NAMALWA (cell line): ENCODE measurements at regions not wholly inside any gene's neighbourhood (a gene's known extent, or its start where the extent isn't known, plus 50 kb on each side); places are given as distances from the start of the nearest gene placed in this dataset.

ENCODE experiments used
- DNase-seq: peaks from one replicate; pipeline ENCODE4 v3.0.0-alpha.2; 2015; ENCODE audit warnings: low spot score

DNA sequence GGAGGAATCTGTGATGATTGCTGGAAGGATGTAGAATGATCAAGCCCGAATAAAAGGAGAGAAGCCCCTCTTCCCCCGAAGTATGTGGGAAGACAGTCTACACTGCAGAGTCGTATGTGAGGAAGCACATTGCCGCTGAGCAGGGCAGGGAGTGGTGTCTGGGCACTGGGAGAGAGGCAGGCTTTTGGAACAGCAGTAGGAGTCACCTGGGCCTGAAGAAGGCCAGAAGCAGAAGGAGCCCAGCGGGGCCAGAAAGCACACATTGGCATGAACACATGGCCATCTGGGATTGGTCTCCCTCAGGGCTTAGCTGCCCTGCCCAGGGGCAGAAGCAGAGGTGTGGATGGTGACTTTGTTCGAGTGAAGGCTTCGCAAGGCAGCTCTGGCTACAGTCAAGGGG, 162.8 kb downstream of the ERCC6L2 start:
- DNase-seq = no peak

DNA sequence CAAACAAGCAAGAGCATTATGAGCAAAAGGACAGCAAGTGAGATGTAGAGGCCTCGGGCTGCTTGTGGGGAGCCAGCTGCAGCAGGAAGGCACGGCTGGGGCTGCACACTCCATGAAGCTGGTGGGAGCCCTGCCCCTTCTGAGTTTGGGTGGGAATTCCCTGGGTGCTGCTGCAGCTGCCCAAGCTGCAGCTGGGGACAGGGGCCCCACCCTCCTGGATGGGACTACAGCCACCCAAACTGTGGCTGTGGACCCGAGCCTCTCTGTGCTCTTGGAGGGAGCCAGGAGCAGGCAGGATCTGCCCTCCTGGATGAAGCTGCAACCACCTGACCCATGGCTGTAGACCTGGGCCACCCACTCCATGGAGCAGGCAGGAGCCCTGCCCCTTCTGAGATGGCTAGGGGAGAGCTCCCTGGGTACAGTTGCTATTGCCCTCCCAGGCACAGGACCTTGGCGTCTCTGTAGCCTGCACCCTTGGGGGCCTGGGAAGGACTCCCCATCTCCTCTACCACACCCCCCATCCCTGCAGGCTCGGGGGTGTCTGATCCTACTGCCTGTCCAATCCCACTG, 159.1 kb downstream of the ERCC6L2 start:
- DNase-seq = no peak

DNA sequence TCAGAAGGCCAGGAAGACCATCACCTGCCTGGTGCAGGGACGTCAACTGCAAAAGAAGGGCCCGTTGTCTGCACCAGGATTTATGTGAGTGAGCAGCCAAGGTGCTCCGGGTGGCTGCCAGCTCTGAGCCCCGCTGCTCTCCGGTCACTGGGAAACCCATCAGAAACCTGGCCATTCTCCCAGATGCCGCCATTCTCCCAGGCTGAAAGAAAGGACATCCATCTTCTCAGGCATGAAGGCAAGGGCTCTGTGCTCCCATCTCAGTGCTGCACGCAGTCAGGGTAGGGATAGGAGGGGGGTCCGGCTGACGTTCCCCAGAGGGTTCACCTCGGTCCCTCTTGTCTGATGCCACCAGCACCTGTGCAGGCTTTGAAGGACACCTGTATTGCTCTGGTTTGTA, 158.4 kb downstream of the ERCC6L2 start:
- DNase-seq = no peak

DNA sequence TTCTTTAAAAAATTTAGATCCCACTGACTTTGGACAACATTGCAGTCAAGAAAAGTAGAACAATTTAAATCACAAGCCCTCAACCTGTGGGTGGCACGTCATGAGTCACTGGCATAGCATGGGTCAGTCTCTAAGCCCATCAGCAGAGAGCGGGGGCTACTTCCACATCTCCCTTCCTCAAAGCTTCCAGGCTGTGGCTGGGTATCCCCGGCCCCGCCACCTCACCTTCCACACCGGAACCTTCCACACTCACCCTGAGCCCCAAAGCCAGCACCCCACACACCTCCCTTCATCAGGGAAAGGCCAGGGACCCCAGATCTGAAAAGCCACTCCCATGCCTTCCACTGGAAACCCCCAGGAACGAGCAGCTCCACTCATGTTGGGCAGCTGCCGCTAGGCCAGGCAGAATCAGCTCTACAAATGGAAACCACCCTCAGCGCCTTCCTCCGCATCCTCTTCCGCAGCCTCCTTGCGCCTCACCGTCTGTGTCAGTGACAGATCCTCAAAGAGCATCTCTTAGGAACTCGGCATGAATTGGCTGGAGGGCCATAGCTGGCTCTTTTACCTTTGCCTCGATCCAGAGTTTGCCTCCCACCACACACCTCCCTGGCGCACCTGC, 156.5 kb downstream of the ERCC6L2 start:
- no peak for DNase-seq

DNA sequence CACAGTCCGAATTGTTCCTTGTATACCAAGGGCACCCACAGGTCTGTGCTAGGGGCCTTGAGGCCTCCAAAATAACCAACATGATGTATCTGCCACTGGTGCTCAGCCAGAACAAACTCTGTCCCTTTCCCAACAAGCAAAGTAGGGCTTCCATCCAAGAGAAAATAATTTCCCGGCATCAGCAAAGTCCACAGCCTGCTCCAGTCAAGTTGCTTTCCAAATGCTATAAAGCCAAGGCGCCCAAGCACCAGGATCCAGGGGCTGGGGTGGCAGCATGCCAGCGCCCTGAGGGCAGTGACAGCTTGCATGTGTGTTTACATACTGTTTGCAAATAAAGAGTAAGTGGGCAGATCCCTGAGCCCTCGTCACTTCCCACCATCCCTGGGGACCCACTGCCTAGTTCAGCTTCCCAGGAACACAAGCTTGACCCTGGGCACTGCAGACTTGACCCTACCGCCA, 155.9 kb downstream of the ERCC6L2 start:
- no peak for DNase-seq

DNA sequence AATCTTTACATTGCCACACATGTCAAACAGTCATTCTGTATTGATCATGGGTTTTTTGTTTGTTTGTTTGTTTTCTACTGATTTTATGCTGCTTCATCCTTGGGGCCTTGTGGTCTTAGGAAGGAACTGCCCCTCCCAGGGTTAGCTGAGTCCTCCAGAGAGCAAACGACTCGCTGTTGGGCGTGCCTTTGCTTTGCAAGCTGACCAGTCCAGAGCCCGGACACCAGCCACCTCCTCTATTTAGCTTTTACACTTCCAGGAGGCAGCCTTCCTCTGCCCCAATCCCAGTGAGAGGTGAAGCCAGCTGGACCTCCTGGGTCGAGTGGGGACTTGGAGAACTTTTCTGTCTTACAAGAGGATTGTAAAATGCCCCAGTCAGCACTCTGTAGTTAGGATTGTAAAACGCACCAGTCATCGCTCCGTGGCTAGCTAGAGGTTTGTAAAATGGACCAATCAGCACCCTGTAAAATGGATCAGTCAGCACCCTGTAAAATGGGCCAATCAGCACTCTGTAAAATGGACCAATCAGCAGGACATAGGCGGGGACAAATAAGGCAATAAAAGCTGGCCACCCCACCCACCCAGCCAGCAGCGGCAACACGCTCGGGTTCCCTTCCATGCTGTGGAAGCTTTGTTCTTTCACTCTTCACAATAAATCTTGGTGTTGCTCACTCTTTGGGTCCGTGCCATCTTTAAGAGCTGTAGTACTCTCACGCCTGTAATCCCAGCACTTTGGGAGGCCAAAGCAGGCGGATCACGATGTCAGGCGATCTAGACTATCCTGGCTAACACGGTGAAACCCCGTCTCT, 154.4 kb downstream of the ERCC6L2 start:
- DNase-seq = no peak

DNA sequence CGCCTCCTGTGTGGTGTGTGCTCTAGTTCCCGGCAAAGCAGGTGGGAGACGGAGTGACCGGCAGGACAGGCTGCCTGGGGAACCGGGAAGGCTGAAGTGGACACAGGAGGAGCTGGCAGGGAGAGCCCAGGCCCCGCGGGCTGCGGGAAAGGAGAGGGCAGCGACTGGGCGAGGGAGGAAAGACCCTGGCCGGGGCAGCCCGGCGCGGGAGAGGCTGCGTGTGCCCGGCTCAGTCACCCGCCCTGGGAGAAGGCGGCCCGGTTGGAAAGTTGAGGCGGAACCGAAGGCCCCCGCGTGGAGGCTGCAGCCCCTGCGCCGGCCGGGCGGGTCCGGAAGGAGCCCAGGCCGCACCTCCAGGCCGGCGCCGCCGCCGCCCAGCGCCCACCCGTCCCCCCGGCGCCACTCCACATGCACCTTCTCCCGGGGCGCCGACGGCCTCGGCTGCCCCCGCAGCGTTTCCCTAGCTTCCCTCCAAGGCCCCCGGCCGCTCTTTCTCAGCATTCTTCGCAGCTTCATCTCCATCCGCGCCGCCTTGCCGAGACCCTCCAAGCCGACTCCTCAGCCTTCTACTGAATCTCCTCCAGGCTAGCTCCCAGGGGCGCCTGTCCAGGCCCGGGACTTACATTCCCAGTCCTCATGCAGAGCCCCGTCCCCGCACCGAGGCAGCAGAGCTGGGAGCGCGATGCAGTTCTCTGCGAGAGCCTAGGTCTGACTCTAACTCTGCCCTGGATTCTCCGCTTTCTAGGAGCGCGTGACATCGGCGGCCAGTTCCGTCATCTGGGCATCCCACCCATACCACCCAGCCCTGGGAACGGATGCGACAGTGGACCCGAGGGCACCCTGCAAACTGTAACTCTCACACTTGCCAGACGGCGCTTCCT, 152.0 kb downstream of the ERCC6L2 start:
- no peak for DNase-seq

DNA sequence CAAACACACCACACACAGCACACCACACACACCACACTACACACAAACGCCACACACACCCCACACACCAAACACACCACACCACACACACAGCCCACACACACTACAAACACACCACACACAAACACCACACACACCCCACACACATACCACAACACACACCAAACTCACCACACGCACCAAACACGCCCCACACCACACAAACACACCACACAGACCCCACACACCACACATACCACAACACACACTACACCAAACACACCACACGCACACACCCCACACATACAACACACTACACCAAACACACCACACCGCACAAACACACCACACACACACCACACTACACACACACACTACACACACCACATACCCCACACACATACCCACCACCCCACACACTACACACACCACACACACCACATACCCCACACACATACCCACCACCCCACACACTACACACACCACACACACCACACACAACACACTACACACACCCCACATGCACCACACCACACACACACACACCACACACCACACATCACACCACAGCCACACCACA, 151.2 kb downstream of the ERCC6L2 start:
- no peak for DNase-seq

DNA sequence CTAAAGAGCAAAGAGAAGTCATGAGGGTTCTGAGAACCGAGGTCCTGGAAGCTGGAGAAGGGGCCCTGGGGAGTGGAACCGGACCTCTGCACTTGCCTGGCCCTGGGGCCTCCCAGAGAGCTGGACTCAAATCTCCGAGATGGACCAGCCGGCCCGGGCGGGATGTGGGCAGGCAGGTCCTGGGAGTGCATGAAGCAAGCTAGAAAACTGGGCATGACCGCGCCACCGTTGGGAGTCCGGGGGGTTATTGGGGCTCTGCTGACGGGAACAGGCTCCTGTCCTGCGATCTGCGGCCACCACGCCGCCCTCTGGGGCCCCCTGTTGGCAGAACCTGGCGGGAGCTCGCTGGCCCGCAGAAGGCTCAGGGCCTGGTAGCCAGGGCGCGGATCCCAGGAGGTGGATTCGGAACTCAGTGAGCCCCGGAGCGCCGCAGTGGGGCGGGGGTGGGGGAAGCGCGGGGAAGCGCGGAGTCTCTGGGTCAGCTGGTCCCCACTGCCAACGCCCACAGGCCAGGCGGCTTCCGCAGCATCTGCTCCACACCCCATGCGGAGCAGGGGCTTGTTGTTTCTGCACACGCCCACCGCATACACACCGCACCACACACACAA, 150.6 kb downstream of the ERCC6L2 start:
- no peak for DNase-seq

DNA sequence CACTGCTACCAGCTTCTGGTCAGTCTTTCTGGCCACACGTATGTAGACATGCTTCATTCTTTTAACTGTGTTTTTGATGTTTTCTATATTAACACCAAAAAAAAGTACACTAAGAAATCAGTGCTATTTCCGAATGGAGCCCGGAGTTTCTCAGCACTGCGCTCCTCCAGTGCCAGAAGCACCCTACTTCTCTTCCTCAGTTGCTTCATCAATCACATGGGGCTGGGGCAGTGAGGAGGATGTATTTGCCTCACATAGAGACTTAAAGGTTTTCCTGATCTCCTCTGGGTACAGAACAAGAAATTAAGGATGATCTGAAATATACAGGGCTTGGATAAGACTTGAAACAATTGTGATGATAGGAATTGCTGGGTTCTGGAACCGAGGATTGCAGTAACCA, 148.0 kb downstream of the ERCC6L2 start:
- no peak for DNase-seq

DNA sequence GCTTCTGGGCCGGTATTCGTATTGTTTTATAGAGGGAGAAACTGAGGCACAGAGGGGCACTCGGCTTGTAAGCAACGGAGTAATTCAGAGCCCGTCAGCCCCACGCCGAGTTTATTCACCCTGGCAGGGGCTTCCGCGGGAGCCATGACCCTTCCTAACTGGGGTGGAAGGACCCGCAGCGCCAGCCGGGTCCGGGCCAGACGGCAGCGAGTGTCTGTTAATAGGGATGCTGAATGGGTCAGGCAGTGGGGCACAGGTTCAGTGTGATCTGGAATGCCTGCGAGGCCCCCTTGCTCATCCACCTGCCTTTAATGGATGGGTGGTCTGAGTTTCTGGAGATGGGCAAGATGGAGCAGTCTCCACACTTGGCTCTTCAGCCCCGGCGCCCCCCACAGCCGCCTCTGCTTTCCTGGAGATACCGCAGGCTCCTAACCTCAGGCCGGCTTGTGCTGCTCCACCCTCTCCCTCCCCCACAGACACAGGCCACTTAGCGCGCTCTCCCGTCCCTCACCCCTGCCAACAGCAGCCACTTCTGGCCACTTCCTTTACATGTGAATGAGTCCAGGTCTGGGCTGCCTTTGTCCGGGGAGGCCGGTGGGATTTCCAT, 147.1 kb downstream of the ERCC6L2 start:
- DNase-seq = no peak

DNA sequence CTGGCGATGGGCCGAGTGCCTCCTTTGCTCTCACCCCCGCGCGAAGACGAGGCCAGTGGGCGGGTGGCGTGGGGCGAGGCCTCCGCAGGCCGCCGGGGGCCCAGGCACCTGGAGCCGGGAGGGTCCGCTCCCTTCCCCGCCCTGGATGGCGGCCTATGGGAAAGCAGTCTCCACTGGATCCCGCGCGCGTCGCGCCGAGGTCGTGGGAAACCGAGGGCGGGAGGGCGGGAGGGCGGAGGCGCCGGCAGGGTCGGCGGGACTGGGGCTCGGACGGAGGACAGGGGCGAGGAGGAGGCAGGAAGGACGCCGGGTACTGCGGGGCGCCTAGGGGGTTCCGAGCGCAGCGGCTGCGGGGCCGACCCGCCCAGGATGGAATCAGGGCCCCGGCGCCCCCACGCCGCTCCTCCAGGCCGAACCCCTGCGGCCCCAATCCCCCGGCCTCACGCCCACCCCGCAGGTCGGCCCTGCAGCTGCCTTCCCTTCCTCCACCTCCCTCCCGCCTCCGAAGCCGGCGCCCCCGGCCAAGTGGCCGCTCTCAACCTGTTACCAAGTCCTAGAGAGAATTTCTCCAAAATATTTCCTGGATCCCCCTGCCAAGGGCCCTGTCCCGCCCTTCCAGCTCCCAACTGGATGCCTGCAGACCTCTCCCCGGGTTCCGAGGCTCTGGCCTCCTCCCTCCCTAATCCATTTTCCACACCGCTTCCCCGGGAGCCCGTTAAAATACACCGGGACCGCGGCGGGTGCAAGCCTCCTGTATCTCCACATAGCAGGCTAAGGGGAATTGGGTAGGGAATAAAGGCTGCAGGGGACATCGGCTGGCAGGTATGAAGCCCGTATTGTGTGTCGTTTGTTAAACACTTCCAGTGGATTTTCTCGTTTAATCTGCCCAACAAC, 146.3 kb downstream of the ERCC6L2 start:
- no peak for DNase-seq

DNA sequence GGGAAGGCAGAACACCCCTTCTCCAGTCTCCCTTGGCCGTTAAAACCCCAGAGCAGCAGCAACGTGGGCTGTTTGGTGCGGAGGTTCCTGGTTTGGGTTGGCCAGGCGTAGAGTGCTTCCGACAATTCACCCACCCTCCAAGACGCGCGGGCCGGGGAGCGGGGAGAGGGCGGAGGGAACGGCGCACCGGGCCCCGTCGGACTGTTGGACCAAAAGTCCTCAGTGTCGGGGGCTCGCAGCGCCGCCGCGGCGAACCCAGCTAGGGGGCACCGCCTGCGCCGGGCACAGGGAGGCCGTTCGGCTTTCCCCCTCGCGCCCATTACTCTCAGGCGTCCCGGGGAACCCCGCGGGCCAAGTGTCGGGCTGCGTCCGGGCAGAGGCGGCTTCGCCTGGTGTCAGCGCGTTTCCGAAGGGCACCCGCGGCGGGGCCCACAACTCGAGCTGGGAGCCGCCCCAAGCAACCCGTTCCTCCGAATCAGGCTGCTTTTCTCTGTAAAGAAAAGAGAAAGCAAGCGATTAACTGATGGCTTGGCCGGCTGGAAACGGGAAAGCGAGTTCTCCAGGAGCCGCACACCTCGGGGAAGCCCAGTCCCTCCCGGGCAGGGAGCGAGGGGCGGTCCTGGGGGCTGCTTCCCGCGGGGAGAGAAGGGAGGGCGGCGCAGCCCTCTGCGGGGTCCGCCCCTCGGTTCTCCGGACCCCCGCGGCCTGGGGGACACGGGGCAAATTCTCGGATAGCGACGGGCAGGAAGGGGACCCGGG, 145.5 kb downstream of the ERCC6L2 start:
- no peak for DNase-seq

DNA sequence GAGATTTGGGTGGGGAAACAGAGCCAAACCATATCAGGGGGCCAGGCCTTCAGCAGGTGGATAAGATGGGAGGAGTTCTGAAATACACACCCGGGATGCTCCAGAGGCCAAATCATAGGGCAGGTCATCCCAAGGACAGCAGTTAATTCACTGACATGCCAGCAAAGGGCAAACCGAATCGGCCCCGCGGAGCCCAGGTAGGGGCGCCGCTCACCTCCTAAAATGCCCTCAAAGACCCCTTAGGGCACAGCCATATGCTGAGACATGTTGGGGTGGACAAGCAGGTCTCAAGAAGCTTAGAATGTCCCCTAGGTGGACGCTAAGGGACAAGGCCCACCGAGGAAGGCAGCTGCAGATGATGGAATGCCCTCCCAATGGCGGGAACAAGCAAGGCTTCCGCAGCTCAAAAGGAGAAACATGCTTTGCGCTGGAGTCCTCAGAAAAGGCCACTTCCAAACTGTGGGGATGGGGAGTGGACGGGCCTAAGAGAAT, 144.9 kb downstream of the ERCC6L2 start:
- DNase-seq = no peak
